Activated T-helper 1 cell treated with anti-CD3 and anti-CD28 coated beads, Interleukin-12 subunit alpha, Interleukin-12 subunit beta, Interleukin-2, Interleukin-4 antibody, amounts not matched to agents 30 ng/mL and 10 ng/mL and 1 ng/mL, durations not matched to agents 14 hours and 24 hours and 36 hours (primary cell): ENCODE measurements at regions not wholly inside any gene's neighbourhood (a gene's known extent, or its start where the extent isn't known, plus 50 kb on each side); places are given as distances from the start of the nearest gene placed in this dataset.

Source experiments
- DNase-seq: peaks from one replicate; pipeline ENCODE4 v3.0.0; 2021; ENCODE audit warnings: low spot score
- H3K27ac Mint-ChIP-seq: one replicate; pipeline ENCODE4 v1.8.0; 2021; ENCODE audit warnings: mild to moderate bottlenecking, mixed read lengths
- H3K27me3 Mint-ChIP-seq: one replicate; pipeline ENCODE4 v1.8.0; 2022; ENCODE audit warnings: mild to moderate bottlenecking, moderate library complexity, mixed read lengths; ENCODE audit not compliant: insufficient read depth
- H3K36me3 Mint-ChIP-seq: one replicate; pipeline ENCODE4 v1.8.0; 2021; ENCODE audit warnings: low read depth, mixed read lengths
- H3K4me1 Mint-ChIP-seq: one replicate; pipeline ENCODE4 v1.8.0; 2021; ENCODE audit warnings: low read depth, mixed read lengths
- H3K4me3 Mint-ChIP-seq: one replicate; pipeline ENCODE4 v1.8.0; 2021; ENCODE audit warnings: mild to moderate bottlenecking, moderate library complexity, mixed read lengths
- H3K9me3 Mint-ChIP-seq: one replicate; pipeline ENCODE4 v1.8.0; 2021; ENCODE audit warnings: mixed read lengths
- intact Hi-C: fragments of 100-400 bp; cut with micrococcal nuclease; formaldehyde crosslinking; loops from one replicate; pipeline ENCODE4 v1.15.1; 2024

GRCh38 chr1:209493559-209493958 is 90.0 kb upstream of the CAMK1G start:
- Mint-ChIP-seq H3K27me3 (peaks cover 5% of the 10 kb centered on the region), H3K9me3 (no peaks in the 10 kb centered on the region), H3K4me1 (no peaks in the 10 kb centered on the region), H3K4me3 (no peak overlapping the region), H3K27ac (no peak overlapping the region), H3K36me3 (no peaks in the 10 kb centered on the region)
- no peak for DNase-seq
- intact Hi-C loops, result no loop called here

DNA sequence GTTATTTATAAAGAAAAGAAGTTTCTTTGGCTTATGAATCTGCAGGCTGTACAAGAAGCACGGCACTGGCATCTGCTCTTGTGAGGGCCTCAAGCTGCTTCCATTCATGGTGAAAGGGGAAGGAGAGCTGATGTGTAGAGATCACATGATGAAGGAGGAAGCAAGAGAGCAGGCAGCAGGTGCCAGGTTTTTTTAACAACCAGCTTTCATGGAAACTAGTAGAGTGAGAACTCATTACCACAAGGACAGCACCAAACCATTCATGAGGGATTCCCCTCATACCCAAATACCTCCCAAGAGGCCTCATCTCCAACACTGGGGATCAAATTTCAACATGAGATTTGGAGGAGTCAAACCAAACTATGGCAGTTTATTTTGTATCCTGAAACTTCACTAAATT is 85.8 kb upstream of the CAMK1G start:
- H3K27ac Mint-ChIP-seq, result no peak overlapping the region
- H3K9me3 Mint-ChIP-seq, result peaks cover 16% of the 10 kb centered on the region
- peaks cover 5% of the 10 kb centered on the region for H3K27me3 Mint-ChIP-seq
- no peaks in the 10 kb centered on the region for H3K36me3 Mint-ChIP-seq
- intact Hi-C loops, result no loop called here
- no peak overlapping the region for H3K4me3 Mint-ChIP-seq
- no peak for DNase-seq
- no peaks in the 10 kb centered on the region for H3K4me1 Mint-ChIP-seq

GRCh38 chr1:209500993-209501392 is 82.5 kb upstream of the CAMK1G start:
- Mint-ChIP-seq H3K27me3 (no peaks in the 10 kb centered on the region), H3K27ac (no peak overlapping the region), H3K9me3 (peaks cover 16% of the 10 kb centered on the region), H3K36me3 (no peaks in the 10 kb centered on the region), H3K4me3 (no peak overlapping the region), H3K4me1 (no peaks in the 10 kb centered on the region)
- no peak for DNase-seq
- intact Hi-C loops, result no loop called here

- H3K27ac Mint-ChIP-seq, result no peak overlapping the region
- H3K27me3 Mint-ChIP-seq, result no peaks in the 10 kb centered on the region
- no peak overlapping the region for H3K4me3 Mint-ChIP-seq
- no peaks in the 10 kb centered on the region for H3K4me1 Mint-ChIP-seq
- H3K36me3 Mint-ChIP-seq, result no peaks in the 10 kb centered on the region
- H3K9me3 Mint-ChIP-seq, result peaks cover 16% of the 10 kb centered on the region
- no peak for DNase-seq
- intact Hi-C loops, result no loop called here
Observed at GRCh38 chr1:209503196-209503595, 80.3 kb upstream of the CAMK1G start.

DNA sequence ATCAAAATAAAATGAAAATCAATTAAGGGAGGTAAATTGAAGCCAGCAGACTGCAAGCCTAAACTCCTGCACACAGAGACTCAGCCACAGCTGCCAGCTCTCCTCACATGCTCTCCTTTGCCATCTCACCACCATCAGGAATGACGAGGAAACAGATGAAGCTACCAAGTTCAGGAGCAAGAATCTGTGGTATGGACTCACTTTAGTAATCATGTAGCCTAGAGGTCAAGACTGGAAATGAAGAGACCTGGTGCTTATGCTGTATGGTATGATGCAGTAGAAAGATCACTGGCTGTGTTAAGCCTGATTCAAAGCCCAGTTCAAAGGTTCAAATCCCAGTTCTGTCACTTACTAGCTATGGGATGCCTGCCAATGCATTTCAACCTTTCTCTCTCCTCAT is 78.9 kb upstream of the CAMK1G start:
- Mint-ChIP-seq H3K27ac (no peak overlapping the region), H3K27me3 (no peaks in the 10 kb centered on the region), H3K9me3 (peaks cover 16% of the 10 kb centered on the region), H3K4me3 (no peak overlapping the region), H3K36me3 (no peaks in the 10 kb centered on the region), H3K4me1 (no peaks in the 10 kb centered on the region)
- no peak for DNase-seq
- intact Hi-C loops, result no loop called here

- Mint-ChIP-seq H3K4me1 (no peaks in the 10 kb centered on the region), H3K4me3 (no peak overlapping the region)
- intact Hi-C loops, result no loop called here
Observed at GRCh38 chr1:209505044-209505443, 78.5 kb upstream of the CAMK1G start.

DNA sequence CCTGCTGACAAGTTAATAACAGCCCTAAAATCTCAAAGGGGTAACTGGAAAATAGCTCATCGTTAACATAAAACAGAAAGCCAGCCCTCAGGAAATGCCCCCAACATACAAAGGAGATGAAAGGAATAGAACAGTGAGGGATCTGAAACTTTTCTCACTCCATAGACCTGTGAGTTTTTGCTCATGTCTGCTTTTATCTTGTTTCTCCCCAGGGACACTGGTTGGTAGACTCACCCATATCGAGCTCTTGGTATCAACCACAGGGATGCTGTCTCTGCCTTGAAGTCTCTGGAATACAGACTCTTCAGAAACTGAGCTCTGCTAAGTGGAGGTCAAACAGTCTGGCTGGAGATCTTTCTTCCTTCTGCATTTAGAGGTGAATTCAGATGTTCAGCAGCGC is 77.4 kb upstream of the CAMK1G start:
- H3K27me3 Mint-ChIP-seq, result peaks cover 3% of the 10 kb centered on the region
- H3K36me3 Mint-ChIP-seq, result no peaks in the 10 kb centered on the region
- no peak overlapping the region for H3K27ac Mint-ChIP-seq
- no peak overlapping the region for H3K4me3 Mint-ChIP-seq
- no peak for DNase-seq
- peaks cover 3% of the 10 kb centered on the region for H3K9me3 Mint-ChIP-seq
- no peaks in the 10 kb centered on the region for H3K4me1 Mint-ChIP-seq
- intact Hi-C loops, result no loop called here

More at GRCh38 chr1:209505044-209505443, 78.5 kb upstream of the CAMK1G start:
- Mint-ChIP-seq H3K27ac (no peak overlapping the region), H3K9me3 (peaks cover 13% of the 10 kb centered on the region), H3K36me3 (no peaks in the 10 kb centered on the region), H3K27me3 (peaks cover under 1% of the 10 kb centered on the region)
- DNase-seq, result no peak

GRCh38 chr1:209509039-209509438 is 74.5 kb upstream of the CAMK1G start:
- Mint-ChIP-seq H3K27me3 (peaks cover 6% of the 10 kb centered on the region), H3K27ac (no peak overlapping the region), H3K36me3 (no peaks in the 10 kb centered on the region), H3K4me3 (no peak overlapping the region), H3K4me1 (no peaks in the 10 kb centered on the region), H3K9me3 (no peaks in the 10 kb centered on the region)
- DNase-seq, result no peak
- intact Hi-C loops, result no loop called here

GRCh38 chr1:209510063-209510462 is 73.5 kb upstream of the CAMK1G start:
- intact Hi-C loops, result no loop called here
- Mint-ChIP-seq H3K9me3 (no peaks in the 10 kb centered on the region), H3K36me3 (no peaks in the 10 kb centered on the region), H3K27me3 (peaks cover 6% of the 10 kb centered on the region), H3K4me3 (no peak overlapping the region), H3K4me1 (no peaks in the 10 kb centered on the region), H3K27ac (no peak overlapping the region)
- DNase-seq, result no peak

DNA sequence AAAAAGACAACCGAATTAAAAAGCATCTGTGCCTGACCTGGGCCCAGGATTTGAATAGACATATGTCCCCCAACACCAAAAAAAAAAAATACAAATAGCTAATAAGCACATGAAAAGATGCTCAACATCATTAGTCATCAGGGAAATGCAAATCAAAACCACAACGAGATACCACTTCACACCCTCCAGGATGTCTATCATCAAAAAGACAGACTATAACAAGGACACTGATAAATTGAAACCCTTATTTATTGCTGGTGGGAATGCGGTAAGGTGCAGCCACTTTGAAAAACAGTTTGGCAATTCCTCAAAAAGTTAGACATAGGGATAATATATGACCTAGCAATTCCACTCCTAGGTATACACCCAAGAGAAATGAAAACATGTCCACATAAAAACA is 72.3 kb upstream of the CAMK1G start:
- H3K36me3 Mint-ChIP-seq, result no peaks in the 10 kb centered on the region
- no peaks in the 10 kb centered on the region for H3K9me3 Mint-ChIP-seq
- intact Hi-C loops, result no loop called here
- peaks cover 6% of the 10 kb centered on the region for H3K27me3 Mint-ChIP-seq
- DNase-seq, result no peak
- no peak overlapping the region for H3K27ac Mint-ChIP-seq
- no peaks in the 10 kb centered on the region for H3K4me1 Mint-ChIP-seq
- H3K4me3 Mint-ChIP-seq, result no peak overlapping the region

GRCh38 chr1:209512821-209513220 is 70.7 kb upstream of the CAMK1G start:
- intact Hi-C loops, result no loop called here
- Mint-ChIP-seq H3K4me3 (no peak overlapping the region), H3K27me3 (peaks cover 6% of the 10 kb centered on the region), H3K36me3 (no peaks in the 10 kb centered on the region), H3K4me1 (no peaks in the 10 kb centered on the region), H3K27ac (no peak overlapping the region), H3K9me3 (no peaks in the 10 kb centered on the region)
- no peak for DNase-seq

GRCh38 chr1:209513226-209513625 is 70.3 kb upstream of the CAMK1G start:
- peaks cover 6% of the 10 kb centered on the region for H3K27me3 Mint-ChIP-seq
- DNase-seq, result no peak
- intact Hi-C loops, result no loop called here
- H3K36me3 Mint-ChIP-seq, result no peaks in the 10 kb centered on the region
- H3K4me1 Mint-ChIP-seq, result no peaks in the 10 kb centered on the region
- no peaks in the 10 kb centered on the region for H3K9me3 Mint-ChIP-seq
- H3K27ac Mint-ChIP-seq, result no peak overlapping the region
- no peak overlapping the region for H3K4me3 Mint-ChIP-seq

GRCh38 chr1:209516771-209517680 is 66.5 kb upstream of the CAMK1G start:
- no peaks in the 10 kb centered on the region for H3K9me3 Mint-ChIP-seq
- H3K27ac Mint-ChIP-seq, result no peak overlapping the region
- intact Hi-C loops, result no loop called here
- DNase-seq, result no peak
- H3K36me3 Mint-ChIP-seq, result no peaks in the 10 kb centered on the region
- H3K4me1 Mint-ChIP-seq, result no peaks in the 10 kb centered on the region
- peaks cover 4% of the 10 kb centered on the region for H3K27me3 Mint-ChIP-seq
- no peak overlapping the region for H3K4me3 Mint-ChIP-seq

DNA sequence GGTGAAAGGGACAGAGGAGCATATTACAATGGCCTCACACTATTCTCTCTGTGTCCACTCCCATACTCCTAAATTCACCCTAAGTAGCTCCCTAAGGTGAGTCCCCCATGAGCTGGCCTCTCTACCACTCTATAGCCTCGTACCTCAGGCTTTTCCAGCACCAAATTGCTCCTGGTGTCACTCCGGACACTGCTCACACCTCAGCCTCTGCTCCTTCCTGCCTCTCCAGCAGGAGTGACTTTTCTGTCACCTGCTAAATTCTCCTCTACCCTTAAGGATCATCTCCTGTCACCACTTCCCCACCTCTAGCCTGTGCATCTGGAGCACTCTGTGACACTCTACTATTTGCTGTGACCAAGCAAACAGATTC is 65.8 kb upstream of the CAMK1G start:
- Mint-ChIP-seq H3K36me3 (no peaks in the 10 kb centered on the region), H3K27ac (no peak overlapping the region), H3K4me3 (no peak overlapping the region), H3K9me3 (no peaks in the 10 kb centered on the region), H3K27me3 (peaks cover 6% of the 10 kb centered on the region), H3K4me1 (no peaks in the 10 kb centered on the region)
- intact Hi-C loops, result no loop called here
- DNase-seq, result no peak
